Gastrocnemius medialis (tissue), 4 donors: ENCODE measurements at regions not wholly inside any gene's neighbourhood (a gene's known extent, or its start where the extent isn't known, plus 50 kb on each side); places are given as distances from the start of the nearest gene placed in this dataset.

ENCODE experiments used
- ATAC-seq, 2 donors: fragments of 150-250 bp; one replicate each; pipeline ENCODE4 v1.9.1; 2016
- DNase-seq, 2 donors: peaks; one replicate each; pipeline ENCODE4 v3.0.0-alpha.2; 2019
- H3K27ac ChIP-seq, 4 donors: fragments of 200-600 bp; sonication (generic); 1 replicate in 1 of 4; 2 replicates in 3 of 4; pipeline ENCODE4 v1.5.1; 2016 to 2018; ENCODE audit warnings: mild to moderate bottlenecking in 2 of 4, moderate library complexity in 1 of 4
- H3K27me3 ChIP-seq, 3 donors: fragments of 200-600 bp; sonication (generic) in 2 of 3; 1 replicate in 1 of 3; 2 replicates in 2 of 3; pipeline versions ENCODE4 v1.5.1 to v1.6.0; 2016 to 2019; ENCODE audit warnings: mild to moderate bottlenecking in 1 of 3, moderate library complexity in 1 of 3
- H3K36me3 ChIP-seq, 2 donors: fragments of 200-600 bp; sonication (generic) in 1 of 2; one replicate each; pipeline ENCODE4 v1.5.1; 2017 to 2018
- H3K4me1 ChIP-seq, 2 donors: fragments of 200-600 bp; sonication (generic) in 1 of 2; one replicate each; pipeline ENCODE4 v1.5.1; 2016 to 2017; ENCODE audit warnings: mild to moderate bottlenecking in 2 of 2
- H3K4me3 ChIP-seq, 4 donors: fragments of 200-600 bp; sonication (generic) in 3 of 4; 1 replicate in 1 of 4; 2 replicates in 3 of 4; pipeline ENCODE4 v1.5.1; 2016 to 2019; ENCODE audit warnings: mild to moderate bottlenecking in 2 of 4
- H3K9me3 ChIP-seq, 3 donors: fragments of 200-600 bp; sonication (generic) in 2 of 3; 1 replicate in 1 of 3; 2 replicates in 2 of 3; pipeline ENCODE4 v1.5.1; 2016 to 2019
- in situ Hi-C, 4 donors: fragments of 200-750 bp; cut with MboI; loops; one replicate each; pipeline versions ENCODE4 v1.15.0 to v1.8.0; 2017; ENCODE audit warnings: low sequenced_read_pairs in 4 of 4
- intact Hi-C: fragments of 100-400 bp; cut with DNase I; formaldehyde crosslinking; loops from one replicate; pipeline ENCODE4 v1.15.1; 2023; ENCODE audit warnings: low total_unique reads
- TF ChIP-seq, protein P1 (sequence below), 5 experiments: fragments of 450-650 bp in 3 of 5; fragments of 200-600 bp in 2 of 5; sonication (generic) in 2 of 5; IDR thresholded peaks in 4 of 5; conservative IDR thresholded peaks in 1 of 5; 1 replicate in 4 of 5; 2 replicates in 1 of 5; pipeline ENCODE4 v1.5.1; 2016 to 2019; ENCODE audit warnings: antibody characterized with exemption in 5 of 5, mild to moderate bottlenecking in 3 of 5, moderate library complexity in 3 of 5

DNA sequence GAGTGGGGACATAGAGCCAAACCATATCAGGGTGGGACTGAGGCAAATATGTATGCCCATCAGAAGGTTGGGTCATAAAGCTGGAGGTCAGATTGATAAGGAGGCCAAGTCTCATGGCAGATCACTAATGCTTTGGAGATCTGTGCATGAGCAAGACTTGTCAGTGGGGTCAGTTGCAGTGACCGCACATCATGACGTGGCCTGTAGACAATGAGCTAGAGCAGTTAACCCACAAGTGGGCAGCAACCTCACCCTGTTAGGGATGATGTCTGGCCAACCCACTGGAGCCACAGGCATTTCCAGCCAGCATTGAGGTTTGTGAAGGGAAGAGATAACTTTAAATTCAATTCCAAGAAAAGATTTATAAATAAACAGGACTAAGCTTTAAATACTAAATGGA is 66.7 kb downstream of the XCL1 start:
- in situ Hi-C loops, result loop anchor here in 2 of 4 donors (25.0 kb wide), 2 partner anchors 469 to 844 kb away; partner anchors contain the start of genes ATP1B1 (in 1 of the 2) and SLC19A2 (in 1 of the 2)
- no peak for DNase-seq
- Histone ChIP-seq H3K4me1 (no peaks in the 10 kb centered on the region), H3K36me3 (no peaks in the 10 kb centered on the region), H3K9me3 (no peaks in the 10 kb centered on the region), H3K27ac (no peak overlapping the region), H3K4me3 (no peak overlapping the region), H3K27me3 (no peaks in the 10 kb centered on the region)
- no peak for ATAC-seq
- intact Hi-C loops, result no loop called here
- TF ChIP-seq, protein P1, sequence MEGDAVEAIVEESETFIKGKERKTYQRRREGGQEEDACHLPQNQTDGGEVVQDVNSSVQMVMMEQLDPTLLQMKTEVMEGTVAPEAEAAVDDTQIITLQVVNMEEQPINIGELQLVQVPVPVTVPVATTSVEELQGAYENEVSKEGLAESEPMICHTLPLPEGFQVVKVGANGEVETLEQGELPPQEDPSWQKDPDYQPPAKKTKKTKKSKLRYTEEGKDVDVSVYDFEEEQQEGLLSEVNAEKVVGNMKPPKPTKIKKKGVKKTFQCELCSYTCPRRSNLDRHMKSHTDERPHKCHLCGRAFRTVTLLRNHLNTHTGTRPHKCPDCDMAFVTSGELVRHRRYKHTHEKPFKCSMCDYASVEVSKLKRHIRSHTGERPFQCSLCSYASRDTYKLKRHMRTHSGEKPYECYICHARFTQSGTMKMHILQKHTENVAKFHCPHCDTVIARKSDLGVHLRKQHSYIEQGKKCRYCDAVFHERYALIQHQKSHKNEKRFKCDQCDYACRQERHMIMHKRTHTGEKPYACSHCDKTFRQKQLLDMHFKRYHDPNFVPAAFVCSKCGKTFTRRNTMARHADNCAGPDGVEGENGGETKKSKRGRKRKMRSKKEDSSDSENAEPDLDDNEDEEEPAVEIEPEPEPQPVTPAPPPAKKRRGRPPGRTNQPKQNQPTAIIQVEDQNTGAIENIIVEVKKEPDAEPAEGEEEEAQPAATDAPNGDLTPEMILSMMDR (IDR thresholded peaks at IDR 0.05 in 4 of 5, conservative IDR thresholded peaks at IDR 0.05 in 1 of 5), result no peak
